Esophagus (tissue), 2 donors: ENCODE measurements at regions not wholly inside any gene's neighbourhood (a gene's known extent, or its start where the extent isn't known, plus 50 kb on each side); places are given as distances from the start of the nearest gene placed in this dataset.

Experiments used
- H3K27ac ChIP-seq, 2 donors: one replicate each; pipeline ENCODE4 v1.5.1; 2013; ENCODE audit warnings: low read depth in 2 of 2, mild to moderate bottlenecking in 2 of 2, inconsistent platforms in 1 of 2, low read length in 1 of 2, moderate library complexity in 1 of 2
- H3K27me3 ChIP-seq, 2 donors: one replicate each; pipeline ENCODE4 v1.6.1; 2013; ENCODE audit warnings: low read length in 2 of 2, control low read depth in 1 of 2, mild to moderate bottlenecking in 1 of 2; ENCODE audit not compliant: insufficient read depth in 2 of 2, control insufficient read depth in 1 of 2
- H3K36me3 ChIP-seq, 2 donors: one replicate each; pipeline ENCODE4 v1.6.1; 2013; ENCODE audit warnings: low read length in 1 of 2; ENCODE audit not compliant: control insufficient read depth in 2 of 2, insufficient read depth in 2 of 2
- H3K4me1 ChIP-seq, 2 donors: one replicate each; pipeline ENCODE4 v1.6.1; 2013; ENCODE audit warnings: low read length in 1 of 2; ENCODE audit not compliant: control insufficient read depth in 2 of 2, insufficient read depth in 2 of 2
- H3K4me3 ChIP-seq, 2 donors: one replicate each; pipeline ENCODE4 v1.5.1; 2013; ENCODE audit warnings: low read length in 2 of 2, mild to moderate bottlenecking in 2 of 2, low read depth in 1 of 2, moderate library complexity in 1 of 2
- H3K9me3 ChIP-seq, 2 donors: one replicate each; pipeline ENCODE4 v1.6.1; 2013; ENCODE audit warnings: mild to moderate bottlenecking in 2 of 2, low read depth in 1 of 2, low read length in 1 of 2, moderate library complexity in 1 of 2; ENCODE audit not compliant: control insufficient read depth in 2 of 2, insufficient read depth in 1 of 2
- WGBS, 2 donors: extraction: QIAGEN DNeasy Blood & Tissue Kit; methylation state at CpG; one replicate each; pipeline ENCODE4 v1.1.7; 2013; 5-methylcytosine and 5-hydroxymethylcytosine counted together
- donor health status: healthy with polysubstance abuse.
- donor health status: Bipolar disorder and iron deficiency.

DNA sequence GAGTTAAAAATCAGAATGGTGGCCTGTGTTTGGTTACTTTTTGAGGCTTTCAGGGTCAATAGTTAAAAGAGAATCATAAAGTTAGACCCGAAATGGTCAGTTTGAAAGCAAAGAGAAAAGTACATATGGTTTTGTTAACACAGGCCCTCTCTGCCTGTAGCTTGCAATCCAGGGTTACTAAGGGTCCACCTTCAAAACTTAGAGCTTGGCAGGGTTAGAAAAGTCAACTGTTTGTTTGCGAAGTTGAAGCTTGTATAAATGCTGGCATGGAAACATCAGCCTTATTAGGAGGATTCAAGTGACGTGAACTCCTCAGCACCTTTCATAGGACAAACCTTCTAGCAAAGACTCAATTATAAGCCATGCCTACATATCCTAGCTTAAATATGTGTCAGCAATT, 196.3 kb upstream of the SEMA3A start:
- whole genome bisulfite sequencing, 2 donors, result 64 to 78% methylated on average over 3 of the region's 3 CpGs
- Histone ChIP-seq H3K4me1 (no peaks in the 10 kb centered on the region), H3K36me3 (no peaks in the 10 kb centered on the region), H3K27ac (no peak overlapping the region), H3K4me3 (no peak overlapping the region), H3K9me3 (no peaks in the 10 kb centered on the region), H3K27me3 (no peaks in the 10 kb centered on the region)

DNA sequence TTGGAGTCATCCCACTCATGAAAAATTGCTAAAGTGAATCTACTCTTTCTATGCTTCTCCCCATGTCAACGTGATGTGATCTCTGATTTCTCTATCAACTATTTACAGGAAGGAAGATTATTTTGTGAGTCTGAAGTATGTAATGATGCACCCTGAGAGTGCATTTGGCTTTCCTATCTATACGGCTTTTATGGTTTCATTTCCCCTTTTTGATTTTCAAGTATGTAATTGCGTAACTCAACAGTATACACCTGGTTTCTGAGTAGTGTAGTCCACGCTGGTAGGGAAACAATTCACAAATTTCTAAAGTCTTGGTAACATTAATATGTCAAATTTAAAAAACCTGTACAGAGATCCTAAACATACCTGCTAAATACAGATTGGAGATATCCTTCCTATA, 194.7 kb upstream of the SEMA3A start:
- Histone ChIP-seq H3K9me3 (no peaks in the 10 kb centered on the region), H3K36me3 (no peaks in the 10 kb centered on the region), H3K4me3 (no peak overlapping the region), H3K27me3 (no peaks in the 10 kb centered on the region), H3K4me1 (no peaks in the 10 kb centered on the region), H3K27ac (no peak overlapping the region)
- WGBS, 2 donors, result 68 to 81% methylated on average over 4 of the region's 4 CpGs

DNA sequence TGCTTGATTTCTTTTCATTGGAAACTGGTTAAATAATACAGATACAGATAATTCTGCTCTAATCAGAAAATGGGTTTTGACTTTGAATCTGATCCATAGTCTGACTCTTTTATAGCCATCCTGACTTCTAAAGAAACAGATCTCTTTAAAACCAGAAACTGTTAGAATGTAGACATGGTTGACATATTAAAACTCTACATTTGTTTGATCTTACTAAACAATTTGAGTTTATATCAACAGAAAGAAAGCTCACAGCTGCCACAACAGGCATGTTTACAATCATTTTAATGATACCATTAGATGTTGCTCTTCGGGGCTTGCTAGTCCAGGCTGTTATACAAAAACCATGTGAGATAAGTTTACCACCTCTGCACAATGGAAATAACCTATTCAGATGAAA, 193.0 kb upstream of the SEMA3A start:
- no peaks in the 10 kb centered on the region for H3K4me1 ChIP-seq
- H3K27me3 ChIP-seq, result no peaks in the 10 kb centered on the region
- no peaks in the 10 kb centered on the region for H3K36me3 ChIP-seq
- H3K4me3 ChIP-seq, result no peak overlapping the region
- WGBS, 2 donors, result 47 to 50% methylated on average over 1 of the region's 1 CpG
- no peak overlapping the region for H3K27ac ChIP-seq
- H3K9me3 ChIP-seq, result no peaks in the 10 kb centered on the region

DNA sequence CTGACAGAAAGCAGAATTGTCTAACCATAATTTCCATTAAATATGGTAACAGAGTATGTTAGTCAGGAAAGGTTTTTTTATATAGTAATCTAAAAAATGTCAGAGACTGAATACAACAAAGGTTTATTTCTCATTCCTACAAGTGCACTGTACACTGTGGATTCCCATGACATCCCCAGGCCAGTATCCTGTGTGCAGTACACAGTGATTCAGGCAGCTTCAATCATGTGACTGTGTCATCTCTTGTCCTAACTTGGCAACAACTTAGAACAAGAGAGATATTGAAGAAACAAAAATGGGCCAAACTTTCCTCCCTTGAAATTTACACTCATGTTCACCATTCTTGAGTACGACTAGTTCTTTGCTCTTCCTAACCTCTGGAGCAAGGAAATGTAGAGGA, 189.8 kb upstream of the SEMA3A start:
- Histone ChIP-seq H3K9me3 (no peaks in the 10 kb centered on the region), H3K4me3 (no peak overlapping the region), H3K4me1 (no peaks in the 10 kb centered on the region), H3K27me3 (no peaks in the 10 kb centered on the region), H3K27ac (no peak overlapping the region), H3K36me3 (no peaks in the 10 kb centered on the region)
- 87 to 92% methylated on average over 1 of the region's 1 CpG for WGBS, 2 donors

GRCh38 chr7:84379446-84379845, 184.9 kb upstream of the SEMA3A start:
- no peak overlapping the region for H3K27ac ChIP-seq
- no peak overlapping the region for H3K4me3 ChIP-seq
- H3K36me3 ChIP-seq, result no peaks in the 10 kb centered on the region
- no peaks in the 10 kb centered on the region for H3K27me3 ChIP-seq
- WGBS, 2 donors, result 83 to 88% methylated on average over 1 of the region's 1 CpG
- no peaks in the 10 kb centered on the region for H3K9me3 ChIP-seq
- H3K4me1 ChIP-seq, result no peaks in the 10 kb centered on the region

DNA sequence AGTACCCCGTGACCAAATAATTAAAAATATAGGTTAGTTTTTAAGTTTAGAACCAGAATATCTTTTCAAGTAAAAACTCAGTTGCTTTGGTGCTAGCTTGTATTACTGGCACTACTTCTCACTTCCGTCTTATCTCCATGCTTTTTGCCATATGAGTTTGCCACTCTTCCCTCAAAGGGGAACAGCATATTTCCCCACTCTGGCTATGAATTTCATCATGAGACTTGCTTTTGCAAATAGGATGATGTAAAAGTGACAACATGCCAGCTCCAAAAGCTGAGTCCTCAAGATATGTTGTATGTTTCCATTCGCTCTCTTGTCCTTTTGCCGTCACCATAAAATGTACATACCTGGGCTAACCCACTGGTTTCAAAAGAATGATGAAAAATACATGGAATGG, 178.1 kb upstream of the SEMA3A start:
- Histone ChIP-seq H3K36me3 (no peaks in the 10 kb centered on the region), H3K4me3 (no peak overlapping the region), H3K27ac (no peak overlapping the region), H3K27me3 (no peaks in the 10 kb centered on the region), H3K4me1 (no peaks in the 10 kb centered on the region), H3K9me3 (no peaks in the 10 kb centered on the region)
- WGBS, 2 donors, result 90 to 92% methylated on average over 4 of the region's 4 CpGs

DNA sequence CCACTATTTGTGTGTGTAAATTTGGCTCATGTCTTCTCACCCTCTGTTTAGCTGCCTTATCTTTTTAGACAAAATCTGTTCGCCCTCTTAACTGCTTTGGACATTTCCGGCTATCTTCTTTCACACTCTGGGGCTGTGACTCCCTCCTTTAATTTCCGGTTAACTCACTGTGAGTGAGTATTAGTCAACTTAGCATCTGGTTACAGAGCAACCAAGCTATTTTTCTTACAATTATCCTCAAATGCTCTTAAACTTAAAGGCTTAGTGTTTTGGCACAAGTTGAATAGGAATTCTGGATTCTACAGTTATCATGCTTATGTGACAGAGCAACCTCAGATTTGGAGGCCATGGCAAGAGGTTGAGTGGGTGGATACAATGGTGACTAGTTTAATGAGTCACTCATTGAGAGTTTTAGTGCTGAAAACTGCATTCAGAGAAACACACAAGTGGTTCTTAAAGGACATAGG, 177.6 kb upstream of the SEMA3A start:
- no peak overlapping the region for H3K4me3 ChIP-seq
- no peaks in the 10 kb centered on the region for H3K36me3 ChIP-seq
- no peaks in the 10 kb centered on the region for H3K27me3 ChIP-seq
- H3K4me1 ChIP-seq, result no peaks in the 10 kb centered on the region
- H3K27ac ChIP-seq, result no peak overlapping the region
- WGBS, 2 donors, result 62 to 63% methylated on average over 3 of the region's 3 CpGs
- H3K9me3 ChIP-seq, result no peaks in the 10 kb centered on the region

- H3K4me3 ChIP-seq, result no peak overlapping the region
- no peaks in the 10 kb centered on the region for H3K9me3 ChIP-seq
- H3K27ac ChIP-seq, result no peak overlapping the region
- H3K27me3 ChIP-seq, result no peaks in the 10 kb centered on the region
- H3K36me3 ChIP-seq, result no peaks in the 10 kb centered on the region
- WGBS, 2 donors, result 40 to 69% methylated on average over 2 of the region's 2 CpGs
- no peaks in the 10 kb centered on the region for H3K4me1 ChIP-seq
Measured at GRCh38 chr7:84370114-84370513, 175.5 kb upstream of the SEMA3A start.

- Histone ChIP-seq H3K4me3 (no peak overlapping the region), H3K4me1 (no peaks in the 10 kb centered on the region), H3K36me3 (no peaks in the 10 kb centered on the region), H3K27me3 (no peaks in the 10 kb centered on the region), H3K9me3 (no peaks in the 10 kb centered on the region), H3K27ac (no peak overlapping the region)
- 81 to 85% methylated on average over 1 of the region's 1 CpG for WGBS, 2 donors
Measured at GRCh38 chr7:84368122-84368521, 173.5 kb upstream of the SEMA3A start.

DNA sequence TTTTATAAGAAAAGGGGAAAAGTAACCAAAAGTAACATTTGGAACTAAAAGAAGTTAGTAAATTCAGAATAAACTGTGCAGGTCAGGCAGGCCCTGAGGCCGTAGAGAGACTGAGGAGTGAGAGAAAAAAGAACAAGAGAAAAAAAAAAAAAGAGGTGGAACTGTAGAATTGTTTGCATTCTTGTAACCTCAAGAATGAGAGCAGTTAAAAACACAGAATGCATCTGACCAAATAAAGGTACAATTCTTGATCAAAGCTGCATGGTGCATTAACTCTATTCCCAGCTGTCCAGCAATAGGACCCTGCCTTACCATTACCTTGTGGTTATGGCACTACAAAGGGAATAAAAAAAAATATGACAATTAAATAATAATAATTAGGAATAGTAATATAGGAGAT, 170.1 kb upstream of the SEMA3A start:
- Histone ChIP-seq H3K9me3 (no peaks in the 10 kb centered on the region), H3K4me1 (no peaks in the 10 kb centered on the region), H3K27me3 (no peaks in the 10 kb centered on the region), H3K4me3 (no peak overlapping the region), H3K36me3 (no peaks in the 10 kb centered on the region), H3K27ac (no peak overlapping the region)
- 64 to 77% methylated on average over 1 of the region's 1 CpG for WGBS, 2 donors
